Retina (tissue), 1 donor: ENCODE measurements at regions not wholly inside any gene's neighbourhood (a gene's known extent, or its start where the extent isn't known, plus 50 kb on each side); places are given as distances from the start of the nearest gene placed in this dataset.

Experiments used
- DNase-seq: peaks from one replicate; pipeline ENCODE4 v3.0.0-alpha.2; 2016

GRCh38 chr4:125975861-125976397, 661.2 kb downstream of the FAT4 start:
- no peak for DNase-seq

GRCh38 chr4:125979950-125980349, 665.2 kb downstream of the FAT4 start:
- no peak for DNase-seq

- no peak for DNase-seq
Observed at GRCh38 chr4:125983168-125983567, 668.4 kb downstream of the FAT4 start.

- no peak for DNase-seq
Observed at GRCh38 chr4:125985856-125986255, 671.1 kb downstream of the FAT4 start.

DNA sequence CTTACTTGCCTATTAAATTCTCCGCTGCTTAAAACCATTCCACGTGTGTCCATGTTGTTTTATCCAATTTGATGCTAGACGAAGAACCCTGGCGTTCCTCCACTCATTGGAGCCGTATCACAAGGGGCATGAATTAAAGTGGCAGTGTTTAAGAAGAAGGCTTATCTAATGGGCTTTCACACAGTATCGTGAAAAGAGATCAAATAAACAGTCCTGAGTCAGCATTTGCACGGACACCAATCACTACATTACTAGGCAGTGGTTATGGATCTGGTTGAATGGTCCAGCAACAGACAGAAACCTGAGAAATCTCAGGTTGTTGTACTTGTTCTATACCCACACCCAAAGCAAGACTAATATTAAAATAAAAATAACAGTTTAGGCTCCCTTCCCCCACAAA, 671.6 kb downstream of the FAT4 start:
- DNase-seq, result no peak

DNA sequence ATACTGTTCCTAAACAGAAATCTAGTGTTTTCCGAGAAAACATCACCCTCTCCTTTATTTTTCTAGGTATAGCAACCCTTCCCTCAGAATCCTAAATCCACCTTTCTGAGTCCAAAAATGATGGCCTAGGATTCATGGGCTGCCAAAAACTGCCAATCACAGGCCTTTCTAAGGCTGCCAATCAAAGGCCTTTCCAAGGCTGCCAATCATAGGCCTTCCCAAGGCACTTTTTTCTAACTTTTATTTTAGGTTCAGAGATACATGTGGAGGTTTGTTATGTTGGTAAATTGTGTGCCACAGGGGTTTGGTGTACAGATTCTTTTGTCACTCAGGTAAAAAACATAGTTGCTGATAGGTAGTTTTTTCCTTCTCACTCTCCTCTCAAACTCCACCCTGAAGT, 673.7 kb downstream of the FAT4 start:
- DNase-seq, result no peak

DNA sequence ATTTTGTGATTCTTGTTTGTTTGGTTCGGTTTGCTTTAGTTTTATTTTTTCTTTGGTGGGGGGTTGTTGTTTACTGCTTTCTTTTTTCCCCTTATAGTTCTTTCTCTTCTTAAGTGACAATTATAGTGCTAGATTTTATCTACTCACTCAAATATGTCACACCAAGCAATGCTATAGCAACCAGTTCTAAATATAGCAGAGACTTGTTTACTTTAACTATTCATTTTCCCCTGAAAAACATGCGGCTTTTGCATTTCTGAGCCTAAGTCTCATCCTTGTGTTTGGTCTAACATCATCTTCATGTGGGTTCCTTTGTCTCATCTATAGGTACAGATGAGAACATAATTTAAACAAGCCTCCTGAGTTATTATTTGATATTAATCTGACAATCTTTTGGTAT, 676.6 kb downstream of the FAT4 start:
- DNase-seq, result no peak

- no peak for DNase-seq
Observed at GRCh38 chr4:125992891-125993290, 678.1 kb downstream of the FAT4 start.

GRCh38 chr4:125994024-125994423, 679.3 kb downstream of the FAT4 start:
- no peak for DNase-seq

GRCh38 chr4:125994430-125994829, 679.7 kb downstream of the FAT4 start:
- DNase-seq, result no peak

DNA sequence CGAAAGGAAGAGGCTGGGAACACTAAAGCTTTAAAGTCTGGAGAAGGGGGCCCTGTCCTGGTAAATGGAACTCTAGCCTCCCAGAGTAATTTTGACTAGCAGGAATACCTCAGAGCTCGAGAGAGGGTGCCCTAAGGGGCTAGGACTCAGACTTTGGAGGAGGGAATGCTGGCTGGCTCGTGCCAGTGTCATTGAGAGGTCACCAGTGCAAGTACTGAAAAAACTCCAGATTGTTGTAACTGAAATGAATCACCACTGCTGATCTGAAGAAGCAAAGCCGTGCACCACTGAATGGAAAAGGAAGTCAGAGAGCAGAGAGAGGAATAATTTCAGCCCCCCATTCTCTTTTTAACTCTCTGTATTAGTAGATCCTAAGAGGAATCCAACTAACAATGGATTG, 690.2 kb downstream of the FAT4 start:
- DNase-seq, result no peak

GRCh38 chr4:126007142-126007541, 692.4 kb downstream of the FAT4 start:
- DNase-seq, result no peak

- no peak for DNase-seq
Observed at GRCh38 chr4:126012691-126013290, 698.0 kb downstream of the FAT4 start.

DNA sequence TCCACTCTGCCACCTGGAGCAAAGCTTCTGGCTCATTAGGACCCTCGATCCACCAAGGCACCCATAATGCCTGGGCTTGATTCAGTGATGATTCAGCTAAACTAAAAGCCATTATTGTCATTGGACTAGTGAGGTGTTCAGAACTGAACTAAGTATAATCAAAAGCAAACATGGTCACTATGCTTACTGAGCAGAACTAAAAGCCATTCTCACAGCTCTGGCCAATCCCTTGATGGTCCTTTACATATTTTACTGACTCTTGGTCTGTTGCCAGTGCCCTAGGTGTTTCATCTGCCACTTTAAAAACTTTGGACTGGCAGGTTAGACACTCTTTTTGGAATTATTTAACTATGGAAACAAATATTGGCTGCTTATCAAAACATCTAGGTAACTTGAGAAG, 703.5 kb downstream of the FAT4 start:
- DNase-seq, result no peak

GRCh38 chr4:126023896-126024295, 709.1 kb downstream of the FAT4 start:
- DNase-seq, result no peak

- DNase-seq, result no peak
Observed at GRCh38 chr4:126027601-126028000, 712.8 kb downstream of the FAT4 start.

DNA sequence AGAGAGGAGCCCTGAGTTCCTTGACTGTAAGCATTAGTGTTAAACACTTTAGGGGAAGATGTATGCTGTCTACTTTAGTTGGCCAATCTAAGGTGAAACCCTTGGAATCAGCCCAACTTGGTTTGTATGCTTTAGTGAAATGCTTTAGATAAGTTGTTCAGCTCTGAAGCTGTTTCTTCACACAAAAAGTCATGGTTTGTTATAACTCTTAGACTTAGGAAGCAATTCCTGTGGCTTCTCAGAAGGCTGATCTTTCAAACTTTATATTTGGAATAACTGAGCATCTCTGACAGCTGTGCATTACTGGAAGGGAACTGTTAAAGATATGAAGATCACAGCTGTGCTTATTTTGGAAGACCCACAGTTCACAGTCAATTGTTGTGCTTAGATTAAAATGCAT, 714.1 kb downstream of the FAT4 start:
- DNase-seq, result no peak

- DNase-seq, result no peak
Observed at GRCh38 chr4:126037231-126037630, 722.5 kb downstream of the FAT4 start.

- no peak for DNase-seq
Observed at GRCh38 chr4:126038502-126039144, 723.9 kb downstream of the FAT4 start.

DNA sequence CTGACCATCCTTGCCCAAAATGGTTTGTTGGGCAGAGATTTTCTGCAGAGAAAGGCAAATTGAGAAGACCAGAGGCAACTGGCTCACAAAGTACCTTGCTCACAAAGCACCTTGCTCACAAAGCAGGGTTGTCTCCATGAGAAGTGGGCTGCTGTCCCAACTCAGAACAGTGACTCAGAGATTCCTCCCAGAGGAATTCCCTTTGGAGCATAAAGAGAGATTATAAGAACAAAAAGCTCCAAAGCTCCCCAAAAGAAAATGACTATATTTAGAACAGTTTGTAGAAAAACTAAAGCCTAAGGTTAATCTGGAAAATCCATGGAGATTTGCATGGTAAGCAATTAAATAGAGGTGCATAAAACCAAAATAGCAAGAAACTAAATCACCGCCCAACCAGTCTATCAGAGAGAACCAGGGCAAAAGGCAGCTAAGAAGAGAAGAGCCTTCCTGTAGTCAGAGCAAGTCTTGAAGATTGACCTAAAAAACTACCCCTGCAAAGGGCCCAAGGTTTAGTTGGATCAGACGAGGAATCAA, 731.4 kb downstream of the FAT4 start:
- no peak for DNase-seq

DNA sequence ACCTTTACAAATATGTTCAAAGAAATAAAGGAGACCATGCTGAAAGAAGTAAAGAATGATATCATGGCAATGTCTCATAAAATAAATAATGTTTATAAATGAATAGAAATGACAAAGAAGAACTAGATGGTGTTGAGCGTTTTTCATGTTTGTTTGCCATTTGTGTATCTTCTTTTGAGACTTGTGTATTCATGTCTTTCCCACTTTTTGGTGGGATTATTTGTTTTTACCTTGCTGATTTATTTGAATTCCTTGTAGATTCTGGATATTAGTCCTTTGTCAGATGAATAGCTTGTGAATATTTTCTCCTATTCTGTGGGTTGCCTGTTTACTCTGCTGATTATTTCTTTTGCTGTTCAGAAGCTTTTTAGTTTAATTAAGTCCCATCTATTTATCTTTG, 732.4 kb downstream of the FAT4 start:
- no peak for DNase-seq

- DNase-seq, result no peak
Observed at GRCh38 chr4:126051689-126052424, 737.1 kb downstream of the FAT4 start.

- DNase-seq, result no peak
Observed at GRCh38 chr4:126056116-126056650, 741.4 kb downstream of the FAT4 start.

- DNase-seq, result no peak
Observed at GRCh38 chr4:126057371-126057770, 742.6 kb downstream of the FAT4 start.
